HL-60 (cell line): ENCODE measurements at regions not wholly inside any gene's neighbourhood (a gene's known extent, or its start where the extent isn't known, plus 50 kb on each side); places are given as distances from the start of the nearest gene placed in this dataset.
A peak's percentile ranks its signal among the peaks of the same experiment; 100 is the strongest.
"Not testable (repeated sequence)": the region's sequence is repeated elsewhere in the genome, so short reads cannot be mapped to it uniquely, and the experiment has no call there.

ENCODE experiments used
- DNase-seq, 2 experiments: peaks; one replicate each; pipeline ENCODE4 v3.0.0-alpha.2; 2010 to 2020; ENCODE audit warnings: low read depth in 1 of 2, low spot score in 1 of 2
- H3K27ac ChIP-seq: fragments of 250-450 bp; sonication (Bioruptor Pico); replicated peaks from 2 replicates; pipeline ENCODE4 v1.5.1; 2020; ENCODE audit warnings: mild to moderate bottlenecking, moderate library complexity
- H3K27me3 ChIP-seq: fragments of 250-450 bp; sonication (Bioruptor Pico); 2 replicates; pipeline ENCODE4 v1.5.1; 2021; ENCODE audit warnings: mild to moderate bottlenecking, moderate library complexity; ENCODE audit not compliant: insufficient read depth, poor library complexity, severe bottlenecking
- H3K4me3 ChIP-seq: replicated peaks from 2 replicates; pipeline ENCODE4 v1.5.1; 2011; ENCODE audit warnings: mild to moderate bottlenecking, control low read depth, low read length; ENCODE audit not compliant: insufficient read depth
- GABPA ChIP-seq: IDR thresholded peaks from 2 replicates; pipeline ENCODE4 v1.6.1; 2012; ENCODE audit warnings: low read depth
- POLR2AphosphoS5 ChIP-seq: IDR thresholded peaks from 2 replicates; pipeline ENCODE4 v1.6.1; 2012; ENCODE audit warnings: low read depth
- SPI1 ChIP-seq: IDR thresholded peaks from 2 replicates; pipeline ENCODE4 v1.6.1; 2012; ENCODE audit warnings: low read depth, mild to moderate bottlenecking, borderline replicate concordance

DNA sequence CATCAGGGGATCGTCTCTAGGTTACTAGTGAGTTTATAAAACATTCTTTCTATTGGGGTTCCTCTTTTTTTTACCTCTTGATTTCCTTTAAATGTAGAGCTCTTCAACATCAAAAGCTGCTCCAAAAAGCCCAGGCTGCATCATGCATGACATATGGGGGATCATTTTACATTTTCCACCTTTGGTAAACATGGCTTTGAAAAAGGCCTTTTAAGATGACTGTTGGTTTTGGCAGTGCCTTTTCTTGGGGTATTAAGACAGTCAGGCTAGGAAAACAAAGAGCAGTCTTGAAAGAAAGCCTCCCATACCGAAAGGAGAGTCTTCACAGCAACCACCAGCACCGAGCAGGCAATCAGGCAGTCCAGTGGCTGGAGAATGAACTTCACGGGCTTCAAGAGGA lies 73.2 kb downstream of the NPEPL1 start:
- no peak overlapping the region for H3K27ac ChIP-seq
- no peak overlapping the region for H3K4me3 ChIP-seq
- TF ChIP-seq SPI1 (0 out of 2 replicates have a peak, but pooled peaks have one; percentile 7), POLR2AphosphoS5 (no peak), GABPA (no peak)
- H3K27me3 ChIP-seq, result peaks cover 3% of the 10 kb centered on the region
- DNase-seq, result no peak

DNA sequence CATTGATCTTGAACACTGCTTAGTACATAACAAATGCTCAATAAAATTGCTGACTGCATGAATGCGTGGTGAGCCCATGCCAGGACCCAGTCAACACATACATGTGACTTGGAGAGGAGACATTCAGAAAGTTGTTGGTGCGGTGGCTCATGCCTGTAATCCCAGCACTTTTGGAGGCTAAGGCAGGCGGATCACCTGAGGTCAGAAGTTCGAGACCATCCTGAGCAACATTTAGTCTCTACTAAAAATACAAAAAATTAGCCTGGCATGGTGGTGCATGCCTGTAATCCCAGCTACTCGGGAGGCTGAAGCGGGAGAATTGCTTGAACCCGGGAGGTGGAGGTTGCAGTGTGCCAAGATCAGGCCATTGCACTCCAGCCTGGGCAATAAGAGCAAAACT lies 75.2 kb downstream of the NPEPL1 start:
- H3K27ac ChIP-seq, H3K27me3 ChIP-seq, DNase-seq, H3K4me3 ChIP-seq: not testable (repeated sequence)
